ENCODE measurements at regions not wholly inside any gene's neighbourhood (a gene's known extent, or its start where the extent isn't known, plus 50 kb on each side); places are given as distances from the start of the nearest gene placed in this dataset.
"Not testable (repeated sequence)": the region's sequence is repeated elsewhere in the genome, so short reads cannot be mapped to it uniquely, and the experiment has no call there.

DNA sequence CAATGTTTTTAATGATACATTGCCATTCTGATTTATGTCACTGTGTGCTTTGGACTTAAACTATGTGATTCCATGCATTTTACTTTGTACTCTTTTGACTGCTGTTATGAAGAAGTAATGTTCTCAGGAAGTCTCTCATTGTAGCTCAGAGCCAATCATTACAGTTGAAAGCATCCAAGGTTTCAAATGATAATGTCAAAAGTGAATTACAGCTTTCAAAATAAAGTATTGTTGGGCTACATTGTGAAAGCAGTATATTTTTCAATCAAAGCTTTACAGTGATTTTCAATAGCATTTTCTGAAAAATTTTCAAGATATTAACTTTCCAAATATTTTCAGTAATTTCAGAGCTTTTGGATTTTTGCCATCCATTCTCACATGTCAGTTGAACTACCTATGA is 243.6 kb downstream of the ZIC4 start:
- no peak for TF ChIP-seq PAX5 (IDR thresholded peaks at IDR 0.05; ENCODE audit: insufficient read depth, low read length, severe bottlenecking)
- TF ChIP-seq POLR2A (IDR thresholded peaks at IDR 0.05; ENCODE audit: low read depth, low read length), result no peak
- TF ChIP-seq TAF1 (IDR thresholded peaks at IDR 0.05; ENCODE audit: low read depth, low read length), result no peak
- TF ChIP-seq SPI1 (IDR thresholded peaks at IDR 0.05; ENCODE audit: low read depth, low read length), result no peak
- FAIRE-seq (no peak), DNase-seq (ENCODE audit: insufficient read length, low spot score) (no peak)

DNA sequence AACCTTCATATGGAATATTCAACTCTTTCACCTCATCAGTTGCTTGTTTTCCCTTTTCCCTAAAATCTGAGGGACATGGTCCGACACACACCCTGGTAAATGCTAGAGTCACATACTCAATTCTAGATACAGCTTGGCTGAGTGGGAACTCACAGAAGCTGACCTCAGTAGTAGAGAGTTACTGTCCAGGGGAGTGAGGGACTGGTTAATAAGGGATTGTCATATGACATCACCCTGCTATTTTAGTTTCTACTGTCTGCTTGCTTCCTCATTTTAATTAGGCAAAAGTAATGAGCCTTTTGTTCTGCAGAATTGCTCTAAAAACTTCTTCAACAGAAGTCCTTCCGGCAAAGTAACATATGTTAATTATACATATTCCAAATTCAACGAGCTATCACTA is 244.5 kb downstream of the ZIC4 start:
- TF ChIP-seq SPI1 (IDR thresholded peaks at IDR 0.05; ENCODE audit: low read depth, low read length) (no peak), PAX5 (IDR thresholded peaks at IDR 0.05; ENCODE audit: insufficient read depth, low read length, severe bottlenecking) (no peak)
- no peak for DNase-seq (ENCODE audit: insufficient read length, low spot score)
- no peak for FAIRE-seq

DNA sequence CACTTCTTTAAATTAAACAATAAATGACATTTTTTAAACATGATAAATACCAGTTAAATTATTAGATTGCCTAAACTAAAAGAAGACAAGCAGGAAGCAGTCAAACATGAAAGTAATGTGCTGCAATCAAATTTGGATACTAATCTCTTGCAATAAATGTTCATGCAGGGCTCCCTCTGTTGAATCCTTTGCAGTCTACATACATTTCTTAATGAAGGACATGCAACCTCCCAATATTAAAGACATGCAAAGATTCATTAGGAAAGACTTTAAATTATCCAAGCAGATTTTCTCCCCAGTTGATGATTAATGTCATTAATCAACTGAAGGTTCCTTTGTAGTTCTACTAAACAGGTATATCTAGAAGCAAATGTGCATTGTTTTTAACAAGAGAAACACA is 245.4 kb downstream of the ZIC4 start:
- no peak for DNase-seq (ENCODE audit: insufficient read length, low spot score)
- no peak for TF ChIP-seq POU2F2 (IDR thresholded peaks at IDR 0.05; ENCODE audit: low read depth, low read length)
- TF ChIP-seq SPI1 (IDR thresholded peaks at IDR 0.05; ENCODE audit: low read depth, low read length), result no peak
- no peak for TF ChIP-seq PAX5 (IDR thresholded peaks at IDR 0.05; ENCODE audit: insufficient read depth, low read length, severe bottlenecking)
- TF ChIP-seq POLR2A (IDR thresholded peaks at IDR 0.05; ENCODE audit: low read depth, low read length), result no peak
- TF ChIP-seq TAF1 (IDR thresholded peaks at IDR 0.05; ENCODE audit: low read depth, low read length), result no peak
- no peak for TF ChIP-seq POLR2AphosphoS5 (IDR thresholded peaks at IDR 0.05; ENCODE audit: low read depth, low read length)
- no peak for FAIRE-seq

DNA sequence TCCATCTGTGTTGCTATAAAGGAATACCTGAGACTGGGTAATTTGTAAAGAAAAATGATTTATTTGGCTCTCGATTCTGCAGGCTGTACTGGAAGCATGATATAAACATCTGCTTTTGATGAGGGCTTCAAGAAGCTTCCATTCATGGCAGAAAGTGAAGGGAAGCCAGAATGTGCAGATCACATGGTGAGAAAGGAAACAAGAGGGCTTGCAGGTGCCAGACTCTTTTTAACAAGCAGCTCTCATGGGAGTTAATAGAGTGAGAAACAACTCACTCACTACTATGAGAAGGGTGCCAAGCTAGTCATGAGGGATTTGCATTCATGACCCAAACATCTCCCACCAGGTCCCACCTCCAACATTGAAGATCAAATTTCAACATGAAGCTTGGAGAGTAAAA is 247.2 kb downstream of the ZIC4 start:
- DNase-seq (ENCODE audit: insufficient read length, low spot score) (no peak), FAIRE-seq (no peak)
- TF ChIP-seq PAX5 (IDR thresholded peaks at IDR 0.05; ENCODE audit: insufficient read depth, low read length, severe bottlenecking) (no peak), POU2F2 (IDR thresholded peaks at IDR 0.05; ENCODE audit: low read depth, low read length) (no peak), POLR2AphosphoS5 (IDR thresholded peaks at IDR 0.05; ENCODE audit: low read depth, low read length) (no peak), TAF1 (IDR thresholded peaks at IDR 0.05; ENCODE audit: low read depth, low read length) (no peak), POLR2A (IDR thresholded peaks at IDR 0.05; ENCODE audit: low read depth, low read length) (no peak), SPI1 (IDR thresholded peaks at IDR 0.05; ENCODE audit: low read depth, low read length) (no peak)

DNA sequence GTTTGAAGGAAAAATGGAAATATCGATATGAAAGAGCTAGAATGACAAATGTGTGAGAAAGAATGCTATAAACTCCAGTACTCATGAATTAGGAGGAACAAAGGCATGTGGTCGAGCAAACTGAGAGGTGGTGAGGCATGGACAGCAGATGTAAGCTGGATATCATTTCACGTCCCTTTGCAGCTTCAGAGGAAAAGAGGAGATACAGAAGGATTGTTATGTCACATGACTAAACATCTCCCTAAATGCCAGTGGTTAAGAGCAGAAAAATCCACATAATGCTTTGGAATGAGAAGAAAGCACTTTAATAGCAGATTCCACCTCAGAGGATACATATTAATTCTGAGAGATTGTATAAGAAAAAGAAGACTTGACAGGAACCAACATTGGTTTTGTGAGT is 248.7 kb downstream of the ZIC4 start:
- DNase-seq (ENCODE audit: insufficient read length, low spot score) (no peak), FAIRE-seq (no peak)
- no peak for TF ChIP-seq POLR2A (IDR thresholded peaks at IDR 0.05; ENCODE audit: low read depth, low read length)
- no peak for TF ChIP-seq PAX5 (IDR thresholded peaks at IDR 0.05; ENCODE audit: insufficient read depth, low read length, severe bottlenecking)
- TF ChIP-seq TAF1 (IDR thresholded peaks at IDR 0.05; ENCODE audit: low read depth, low read length), result no peak
- no peak for TF ChIP-seq POU2F2 (IDR thresholded peaks at IDR 0.05; ENCODE audit: low read depth, low read length)
- TF ChIP-seq SPI1 (IDR thresholded peaks at IDR 0.05; ENCODE audit: low read depth, low read length), result no peak
- TF ChIP-seq POLR2AphosphoS5 (IDR thresholded peaks at IDR 0.05; ENCODE audit: low read depth, low read length), result no peak

DNA sequence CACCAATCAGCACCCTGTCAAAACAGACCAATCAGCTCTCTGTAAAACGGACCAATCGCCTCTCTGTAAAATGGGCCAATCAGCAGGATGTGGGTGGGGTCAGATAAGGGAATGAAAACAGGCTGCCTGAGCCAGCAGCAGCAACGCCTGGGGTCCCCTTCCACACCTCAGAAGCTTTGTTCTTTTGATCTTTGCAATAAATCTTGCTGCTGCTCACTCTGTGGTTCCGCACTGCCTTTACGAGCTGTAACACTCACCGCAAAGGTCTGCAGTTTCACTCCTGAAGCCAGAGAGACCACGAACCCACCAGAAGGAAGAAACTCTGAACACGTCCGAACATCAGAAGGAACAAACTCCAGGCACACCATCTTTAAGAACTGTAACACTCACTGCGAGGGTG is 251.4 kb downstream of the ZIC4 start:
- not testable (repeated sequence) for DNase-seq (ENCODE audit: insufficient read length, low spot score)

DNA sequence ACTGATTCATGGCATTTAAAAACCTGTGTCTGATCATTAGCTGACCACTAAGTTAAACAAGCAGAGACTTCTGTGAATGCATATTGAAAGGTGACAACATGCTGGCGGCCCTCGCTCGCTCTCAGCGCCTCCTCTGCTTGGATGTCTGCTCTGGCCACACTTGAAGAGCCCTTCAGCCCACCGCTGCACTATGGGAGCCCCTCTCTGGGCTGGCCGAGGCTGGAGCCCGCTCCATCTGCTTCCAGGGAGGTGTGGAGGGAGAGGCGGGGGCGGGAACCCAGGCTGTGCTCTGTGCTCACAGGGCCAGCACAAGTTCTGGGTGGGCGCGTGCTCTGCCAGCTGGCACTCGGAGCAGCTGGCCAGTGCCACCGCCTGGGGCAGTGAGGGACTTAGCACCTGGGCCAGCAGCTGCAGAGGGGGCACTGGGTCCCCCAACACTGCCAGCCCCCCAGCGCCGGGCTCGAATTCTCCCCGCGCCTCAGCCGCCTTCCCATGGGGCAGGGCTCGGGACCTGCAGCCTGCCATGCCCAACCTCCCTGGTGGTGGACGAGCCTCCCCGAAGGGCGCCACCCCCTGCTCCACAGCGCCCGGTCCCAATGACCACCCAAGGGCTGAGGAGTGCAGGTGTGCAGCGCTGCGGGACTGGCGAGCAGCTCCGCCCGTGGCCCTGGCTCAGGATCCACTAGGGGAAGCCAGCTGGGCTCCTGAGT is 252.4 kb downstream of the ZIC4 start:
- TF ChIP-seq TAF1 (IDR thresholded peaks at IDR 0.05; ENCODE audit: low read depth, low read length) (no peak), SPI1 (IDR thresholded peaks at IDR 0.05; ENCODE audit: low read depth, low read length) (no peak), POU2F2 (IDR thresholded peaks at IDR 0.05; ENCODE audit: low read depth, low read length) (no peak), POLR2AphosphoS5 (IDR thresholded peaks at IDR 0.05; ENCODE audit: low read depth, low read length) (no peak), PAX5 (IDR thresholded peaks at IDR 0.05; ENCODE audit: insufficient read depth, low read length, severe bottlenecking) (no peak), POLR2A (IDR thresholded peaks at IDR 0.05; ENCODE audit: low read depth, low read length) (no peak)
- no peak for FAIRE-seq
- DNase-seq (ENCODE audit: insufficient read length, low spot score), result no peak

More for the DNA sequence above, 251.4 kb downstream of the ZIC4 start:
- not testable (repeated sequence) for FAIRE-seq

DNA sequence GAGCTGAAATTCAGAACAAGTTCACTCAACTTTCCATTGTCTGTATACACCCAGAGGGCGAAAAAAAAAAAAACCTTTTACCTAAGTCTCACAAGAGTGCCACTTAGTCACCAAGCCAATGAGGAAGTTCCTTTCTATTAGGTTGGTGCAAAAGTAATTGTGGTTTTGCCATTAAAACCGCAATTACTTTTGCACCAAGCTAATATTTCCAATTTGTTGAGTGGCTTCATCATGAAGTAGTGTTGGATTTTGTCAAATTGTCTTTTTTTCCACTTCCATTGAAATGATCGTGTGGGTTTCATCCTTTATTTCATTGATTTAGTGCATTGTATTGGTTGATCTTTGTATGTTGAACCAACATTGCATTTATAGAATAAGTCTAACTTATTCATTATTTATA is 253.9 kb downstream of the ZIC4 start:
- no peak for TF ChIP-seq SPI1 (IDR thresholded peaks at IDR 0.05; ENCODE audit: low read depth, low read length)
- TF ChIP-seq PAX5 (IDR thresholded peaks at IDR 0.05; ENCODE audit: insufficient read depth, low read length, severe bottlenecking), result no peak
- TF ChIP-seq POLR2A (IDR thresholded peaks at IDR 0.05; ENCODE audit: low read depth, low read length), result no peak
- TF ChIP-seq POU2F2 (IDR thresholded peaks at IDR 0.05; ENCODE audit: low read depth, low read length), result no peak
- no peak for TF ChIP-seq TAF1 (IDR thresholded peaks at IDR 0.05; ENCODE audit: low read depth, low read length)
- TF ChIP-seq POLR2AphosphoS5 (IDR thresholded peaks at IDR 0.05; ENCODE audit: low read depth, low read length), result no peak
- DNase-seq (ENCODE audit: insufficient read length, low spot score), result no peak
- no peak for FAIRE-seq

DNA sequence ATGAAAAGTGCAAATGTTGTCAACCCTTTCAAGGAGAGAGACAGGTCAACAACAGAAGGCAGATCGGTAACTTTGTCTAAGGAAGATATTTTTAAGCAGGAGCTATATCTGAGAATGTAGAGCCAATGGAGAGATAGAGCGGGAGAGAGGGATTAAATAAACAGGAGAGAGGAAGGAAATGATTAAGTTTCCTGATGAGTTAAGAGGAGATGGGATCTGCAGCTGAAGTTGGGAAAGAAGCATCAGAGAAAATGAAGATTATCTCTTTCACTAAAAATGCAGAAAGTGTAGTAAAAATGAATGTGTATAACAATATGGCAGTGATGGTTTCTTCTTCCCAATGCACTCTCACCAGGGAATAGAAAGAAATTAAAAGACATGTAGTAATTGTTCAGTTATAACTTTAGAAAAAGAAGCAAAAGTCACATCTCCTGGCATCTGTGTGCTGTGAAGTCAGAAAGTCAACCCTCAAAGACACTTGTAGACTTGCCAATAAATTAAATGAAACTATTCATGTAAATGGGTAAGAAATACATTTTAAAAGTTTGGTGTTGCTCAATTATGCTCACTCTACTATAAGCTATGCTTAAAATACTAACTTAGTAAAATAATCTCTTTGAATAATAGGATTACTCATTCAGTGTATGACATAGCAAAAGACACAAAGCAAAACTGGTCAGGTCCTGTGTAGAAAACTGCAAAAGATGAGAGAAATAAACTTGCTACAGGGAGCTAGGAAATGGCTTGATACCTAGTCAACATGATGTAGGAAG is 264.6 kb downstream of the ZIC4 start:
- DNase-seq (ENCODE audit: insufficient read length, low spot score) (no peak), FAIRE-seq (no peak)
- TF ChIP-seq TAF1 (IDR thresholded peaks at IDR 0.05; ENCODE audit: low read depth, low read length) (no peak), SPI1 (IDR thresholded peaks at IDR 0.05; ENCODE audit: low read depth, low read length) (no peak), POLR2AphosphoS5 (IDR thresholded peaks at IDR 0.05; ENCODE audit: low read depth, low read length) (no peak)

DNA sequence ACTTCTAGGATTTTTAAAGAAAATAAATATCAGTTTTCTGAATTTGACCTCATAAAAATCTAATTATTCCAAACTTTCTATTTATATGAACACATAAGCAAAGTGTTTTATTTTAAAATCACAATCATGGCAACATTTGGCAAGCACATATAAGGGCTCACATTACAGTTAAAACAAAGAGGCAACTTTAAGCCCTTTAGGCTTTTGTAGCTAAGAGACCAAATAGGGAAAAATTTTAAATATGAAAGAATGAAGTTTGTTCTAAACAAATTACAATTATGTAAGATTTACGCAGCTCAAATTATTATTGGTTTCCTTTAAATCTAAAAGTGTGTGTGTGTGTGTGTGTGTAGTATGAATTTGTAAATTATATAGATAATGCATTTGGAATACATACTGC is 267.0 kb downstream of the ZIC4 start:
- TF ChIP-seq POLR2A (IDR thresholded peaks at IDR 0.05; ENCODE audit: low read depth, low read length), result no peak
- no peak for FAIRE-seq
- DNase-seq (ENCODE audit: insufficient read length, low spot score), result no peak

Measured in GM12891 (cell line).